ENCODE measurements at regions not wholly inside any gene's neighbourhood (a gene's known extent, or its start where the extent isn't known, plus 50 kb on each side); places are given as distances from the start of the nearest gene placed in this dataset.

DNA sequence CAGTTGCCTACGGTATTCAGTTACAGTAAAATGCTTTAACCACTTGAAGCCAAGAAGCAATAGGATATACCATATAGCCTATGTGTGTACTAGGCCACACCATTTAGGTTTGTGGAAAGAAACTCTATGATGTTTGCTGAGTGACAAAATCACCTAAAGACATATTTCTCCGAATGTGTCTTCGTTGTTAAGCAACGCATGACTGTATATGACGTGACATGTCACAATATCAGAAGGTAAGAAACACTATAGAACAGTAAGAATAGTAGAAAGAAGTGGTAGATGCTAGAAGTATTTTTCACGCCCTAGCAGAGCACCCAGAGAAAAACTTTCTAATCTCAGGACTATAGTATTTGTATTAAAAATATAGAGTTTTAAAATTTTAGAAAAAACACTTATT lies 1188.2 kb upstream of the B3GALT2 start:
- no peak for TF ChIP-seq POLR2A (IDR thresholded peaks at IDR 0.05)
- TF ChIP-seq, protein P1, sequence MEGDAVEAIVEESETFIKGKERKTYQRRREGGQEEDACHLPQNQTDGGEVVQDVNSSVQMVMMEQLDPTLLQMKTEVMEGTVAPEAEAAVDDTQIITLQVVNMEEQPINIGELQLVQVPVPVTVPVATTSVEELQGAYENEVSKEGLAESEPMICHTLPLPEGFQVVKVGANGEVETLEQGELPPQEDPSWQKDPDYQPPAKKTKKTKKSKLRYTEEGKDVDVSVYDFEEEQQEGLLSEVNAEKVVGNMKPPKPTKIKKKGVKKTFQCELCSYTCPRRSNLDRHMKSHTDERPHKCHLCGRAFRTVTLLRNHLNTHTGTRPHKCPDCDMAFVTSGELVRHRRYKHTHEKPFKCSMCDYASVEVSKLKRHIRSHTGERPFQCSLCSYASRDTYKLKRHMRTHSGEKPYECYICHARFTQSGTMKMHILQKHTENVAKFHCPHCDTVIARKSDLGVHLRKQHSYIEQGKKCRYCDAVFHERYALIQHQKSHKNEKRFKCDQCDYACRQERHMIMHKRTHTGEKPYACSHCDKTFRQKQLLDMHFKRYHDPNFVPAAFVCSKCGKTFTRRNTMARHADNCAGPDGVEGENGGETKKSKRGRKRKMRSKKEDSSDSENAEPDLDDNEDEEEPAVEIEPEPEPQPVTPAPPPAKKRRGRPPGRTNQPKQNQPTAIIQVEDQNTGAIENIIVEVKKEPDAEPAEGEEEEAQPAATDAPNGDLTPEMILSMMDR (IDR thresholded peaks at IDR 0.05): no peak
- no peak for TF ChIP-seq POLR2AphosphoS5 (IDR thresholded peaks at IDR 0.05)
